Nephron (organoid): ENCODE measurements at regions not wholly inside any gene's neighbourhood (a gene's known extent, or its start where the extent isn't known, plus 50 kb on each side); places are given as distances from the start of the nearest gene placed in this dataset.

ENCODE experiments used
- H3K27ac Mint-ChIP-seq, 3 experiments: 2 replicates each; pipeline ENCODE4 v1.8.0; 2020; ENCODE audit warnings: mixed read lengths in 3 of 3, mild to moderate bottlenecking in 2 of 3, moderate library complexity in 1 of 3
- H3K27me3 Mint-ChIP-seq: 2 replicates; pipeline ENCODE4 v1.8.0; 2021; ENCODE audit warnings: low read depth, mild to moderate bottlenecking, moderate library complexity, mixed read lengths
- H3K36me3 Mint-ChIP-seq: 2 replicates; pipeline ENCODE4 v1.8.0; 2020; ENCODE audit warnings: low read depth, mixed read lengths
- H3K4me1 Mint-ChIP-seq: 2 replicates; pipeline ENCODE4 v1.8.0; 2020; ENCODE audit warnings: mixed read lengths
- H3K4me3 Mint-ChIP-seq, 3 experiments: 2 replicates each; pipeline ENCODE4 v1.8.0; 2020; ENCODE audit warnings: mild to moderate bottlenecking in 3 of 3, mixed read lengths in 3 of 3, moderate library complexity in 2 of 3
- H3K9me3 Mint-ChIP-seq: 2 replicates; pipeline ENCODE4 v1.8.0; 2020; ENCODE audit warnings: mixed read lengths
- TF ChIP-seq, protein P1 (sequence below), 3 experiments: fragments of 200-600 bp; sonication (generic); IDR thresholded peaks; one replicate each; pipeline ENCODE4 v1.5.0; 2021; ENCODE audit warnings: antibody characterized with exemption in 3 of 3; ENCODE audit not compliant: unreplicated experiment in 3 of 3

DNA sequence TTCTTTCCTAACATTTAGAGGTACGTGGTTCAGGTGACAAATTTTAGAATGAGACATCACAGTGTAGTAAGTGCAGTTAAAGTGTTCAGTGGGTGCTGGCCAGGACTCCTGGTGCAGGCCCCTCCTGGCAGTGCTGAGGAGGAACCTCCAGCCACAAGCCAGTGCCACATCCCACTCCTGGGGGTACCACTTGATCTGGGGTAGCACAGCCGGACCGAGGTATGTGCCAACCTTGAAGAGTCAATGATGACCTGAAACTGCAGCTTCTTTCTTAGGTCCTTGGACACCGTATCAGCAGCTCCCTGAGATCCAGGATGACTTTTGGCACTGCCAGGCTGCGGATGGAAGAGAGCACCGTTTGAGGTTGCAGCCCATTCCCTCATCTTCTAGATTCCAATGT, 310.4 kb upstream of the IRX4 start:
- TF ChIP-seq, protein P1, sequence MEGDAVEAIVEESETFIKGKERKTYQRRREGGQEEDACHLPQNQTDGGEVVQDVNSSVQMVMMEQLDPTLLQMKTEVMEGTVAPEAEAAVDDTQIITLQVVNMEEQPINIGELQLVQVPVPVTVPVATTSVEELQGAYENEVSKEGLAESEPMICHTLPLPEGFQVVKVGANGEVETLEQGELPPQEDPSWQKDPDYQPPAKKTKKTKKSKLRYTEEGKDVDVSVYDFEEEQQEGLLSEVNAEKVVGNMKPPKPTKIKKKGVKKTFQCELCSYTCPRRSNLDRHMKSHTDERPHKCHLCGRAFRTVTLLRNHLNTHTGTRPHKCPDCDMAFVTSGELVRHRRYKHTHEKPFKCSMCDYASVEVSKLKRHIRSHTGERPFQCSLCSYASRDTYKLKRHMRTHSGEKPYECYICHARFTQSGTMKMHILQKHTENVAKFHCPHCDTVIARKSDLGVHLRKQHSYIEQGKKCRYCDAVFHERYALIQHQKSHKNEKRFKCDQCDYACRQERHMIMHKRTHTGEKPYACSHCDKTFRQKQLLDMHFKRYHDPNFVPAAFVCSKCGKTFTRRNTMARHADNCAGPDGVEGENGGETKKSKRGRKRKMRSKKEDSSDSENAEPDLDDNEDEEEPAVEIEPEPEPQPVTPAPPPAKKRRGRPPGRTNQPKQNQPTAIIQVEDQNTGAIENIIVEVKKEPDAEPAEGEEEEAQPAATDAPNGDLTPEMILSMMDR (IDR thresholded peaks at IDR 0.05; ENCODE audit: unreplicated experiment in 3 of 3): no peak
- H3K4me3 Mint-ChIP-seq: no peak overlapping the region
- H3K27me3 Mint-ChIP-seq: peaks cover 60% of the 10 kb centered on the region
- H3K27ac Mint-ChIP-seq: no peak overlapping the region
- H3K36me3 Mint-ChIP-seq: peaks cover 7% of the 10 kb centered on the region
- peaks cover 8% of the 10 kb centered on the region for H3K9me3 Mint-ChIP-seq
- peaks cover 18% of the 10 kb centered on the region for H3K4me1 Mint-ChIP-seq

DNA sequence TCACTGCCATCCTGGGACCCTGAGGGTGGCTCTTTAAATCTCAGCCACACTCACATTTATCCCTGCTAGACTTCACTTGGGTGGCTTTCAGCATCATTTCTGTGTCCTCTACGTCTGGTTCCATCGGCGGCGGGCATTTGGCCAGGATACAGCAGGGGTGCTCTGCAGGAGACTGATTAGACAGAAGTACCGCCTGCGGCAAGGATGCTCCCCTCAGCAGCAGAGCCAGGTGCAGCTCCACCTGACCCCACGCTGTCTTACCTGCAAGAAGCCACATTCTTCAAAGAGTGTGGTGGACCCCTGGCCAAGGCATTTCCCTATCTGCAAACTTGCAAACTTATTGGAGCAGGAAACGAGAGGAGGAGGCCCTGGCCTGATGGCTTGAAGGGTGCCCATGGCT, 309.8 kb upstream of the IRX4 start:
- TF ChIP-seq, protein P1 (IDR thresholded peaks at IDR 0.05; ENCODE audit: unreplicated experiment in 3 of 3): no peak
- Mint-ChIP-seq H3K9me3 (peaks cover 8% of the 10 kb centered on the region), H3K36me3 (peaks cover 7% of the 10 kb centered on the region), H3K4me3 (no peak overlapping the region), H3K27me3 (peaks cover 54% of the 10 kb centered on the region), H3K27ac (no peak overlapping the region), H3K4me1 (peaks cover 14% of the 10 kb centered on the region)

DNA sequence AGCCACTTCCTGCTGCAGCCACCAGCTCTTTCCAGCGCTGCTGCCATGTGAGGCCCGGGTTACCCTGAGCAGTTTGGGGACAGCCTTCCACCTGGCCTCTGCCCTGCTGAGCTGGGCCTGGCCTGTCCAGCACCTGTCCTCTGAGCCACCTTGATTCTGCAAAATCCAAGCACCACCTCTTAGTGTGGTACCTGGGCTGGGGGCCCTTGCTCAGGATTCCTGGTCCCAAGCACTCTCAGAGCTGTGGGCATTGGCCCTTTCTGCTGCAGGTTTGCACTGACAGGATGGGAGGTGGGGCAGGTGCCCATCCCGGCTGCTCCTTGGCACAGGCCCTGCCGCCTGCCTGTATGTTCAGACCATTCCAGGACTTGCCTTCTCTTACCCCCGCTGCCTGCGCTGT, 309.2 kb upstream of the IRX4 start:
- H3K4me3 Mint-ChIP-seq: no peak overlapping the region
- TF ChIP-seq, protein P1 (IDR thresholded peaks at IDR 0.05; ENCODE audit: unreplicated experiment in 3 of 3): no peak
- peaks cover 7% of the 10 kb centered on the region for H3K36me3 Mint-ChIP-seq
- H3K27ac Mint-ChIP-seq: no peak overlapping the region
- H3K9me3 Mint-ChIP-seq: peaks cover 8% of the 10 kb centered on the region
- H3K27me3 Mint-ChIP-seq: peaks cover 53% of the 10 kb centered on the region
- H3K4me1 Mint-ChIP-seq: peaks cover 9% of the 10 kb centered on the region

DNA sequence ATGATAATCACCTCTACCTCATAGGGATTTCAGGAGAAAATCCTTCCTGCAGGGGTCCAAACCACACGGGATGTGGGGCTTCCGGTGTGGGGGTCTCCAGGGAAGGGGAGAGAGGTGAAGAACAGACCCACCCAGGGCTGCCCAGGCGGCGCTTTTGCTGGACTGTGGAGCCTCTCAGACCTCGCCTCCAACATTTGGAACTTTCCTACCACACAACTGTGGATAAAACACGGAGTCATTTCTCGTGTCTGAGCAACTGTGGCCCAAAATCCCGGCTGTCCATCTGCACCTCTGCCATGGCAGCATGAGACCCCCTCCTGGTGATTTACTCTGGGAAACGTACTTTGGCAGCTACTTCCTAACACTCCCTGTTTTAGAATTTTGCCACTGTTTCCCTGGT, 307.8 kb upstream of the IRX4 start:
- TF ChIP-seq, protein P1 (IDR thresholded peaks at IDR 0.05; ENCODE audit: unreplicated experiment in 3 of 3): no peak
- Mint-ChIP-seq H3K4me3 (no peak overlapping the region), H3K9me3 (peaks cover under 1% of the 10 kb centered on the region)

DNA sequence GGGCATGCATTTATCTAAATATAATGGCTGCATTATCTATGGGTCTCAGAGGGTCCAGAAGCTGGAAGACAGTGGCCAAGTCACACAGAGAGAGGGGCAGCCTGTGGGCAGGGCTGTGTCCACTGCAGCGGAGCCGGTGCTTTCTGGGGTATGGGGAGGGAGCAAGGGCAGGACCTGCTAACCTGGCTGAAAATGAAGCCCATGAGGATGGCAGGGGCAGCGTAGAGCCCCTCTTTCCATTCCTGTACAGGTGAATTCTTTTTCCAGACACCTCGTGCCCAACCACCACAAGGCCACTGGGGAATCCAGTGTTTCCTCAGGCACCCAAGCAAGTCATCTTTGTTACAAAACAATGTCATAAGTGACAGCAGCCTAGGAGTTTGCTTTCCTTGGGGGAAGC, 305.9 kb upstream of the IRX4 start:
- H3K27ac Mint-ChIP-seq: no peak overlapping the region

More for the DNA sequence above, 307.8 kb upstream of the IRX4 start:
- Mint-ChIP-seq H3K36me3 (peaks cover under 1% of the 10 kb centered on the region), H3K27me3 (peaks cover 50% of the 10 kb centered on the region), H3K4me1 (no peaks in the 10 kb centered on the region), H3K27ac (no peak overlapping the region)

DNA sequence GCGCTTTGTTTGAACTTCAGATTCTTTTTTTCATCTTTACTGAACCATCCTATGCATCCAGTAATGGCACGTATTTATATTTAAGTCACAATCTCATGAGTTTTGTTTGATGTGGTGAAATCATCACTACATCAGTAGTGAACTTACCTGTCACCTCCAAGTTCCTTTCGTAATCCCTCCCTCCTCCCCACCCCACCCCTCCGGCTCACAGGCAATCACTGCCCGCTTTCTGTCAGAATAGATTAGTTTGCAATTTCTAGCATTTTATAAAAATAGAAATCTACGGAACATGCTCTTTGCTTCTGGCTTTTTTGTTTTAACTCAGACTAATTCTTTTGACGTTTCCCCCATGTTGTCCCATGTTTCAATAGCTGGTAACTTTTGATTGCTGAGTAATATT, 305.4 kb upstream of the IRX4 start:
- peaks cover 10% of the 10 kb centered on the region for H3K4me1 Mint-ChIP-seq
- H3K9me3 Mint-ChIP-seq: no peaks in the 10 kb centered on the region
- no peak overlapping the region for H3K4me3 Mint-ChIP-seq
- peaks cover 55% of the 10 kb centered on the region for H3K27me3 Mint-ChIP-seq
- TF ChIP-seq, protein P1 (IDR thresholded peaks at IDR 0.05; ENCODE audit: unreplicated experiment in 3 of 3): no peak
- no peak overlapping the region for H3K27ac Mint-ChIP-seq
- no peaks in the 10 kb centered on the region for H3K36me3 Mint-ChIP-seq

More for the DNA sequence above, 305.9 kb upstream of the IRX4 start:
- Mint-ChIP-seq H3K9me3 (no peaks in the 10 kb centered on the region), H3K36me3 (no peaks in the 10 kb centered on the region), H3K4me3 (no peak overlapping the region), H3K4me1 (peaks cover 7% of the 10 kb centered on the region), H3K27me3 (peaks cover 55% of the 10 kb centered on the region)
- TF ChIP-seq, protein P1 (IDR thresholded peaks at IDR 0.05; ENCODE audit: unreplicated experiment in 3 of 3): no peak
